ENCODE measurements at regions not wholly inside any gene's neighbourhood (a gene's known extent, or its start where the extent isn't known, plus 50 kb on each side); places are given as distances from the start of the nearest gene placed in this dataset.
"Not testable (repeated sequence)": the region's sequence is repeated elsewhere in the genome, so short reads cannot be mapped to it uniquely, and the experiment has no call there.

- Histone ChIP-seq H3K36me3 (ENCODE audit: control insufficient read depth in 1 of 2, insufficient read depth in 2 of 2, low read length in 2 of 2) (no peaks in the 10 kb centered on the region), H3K9me2 (ENCODE audit: insufficient read depth) (no peaks in the 10 kb centered on the region), H3K4me1 (ENCODE audit: control insufficient read depth in 1 of 2, insufficient read depth in 2 of 2, low read length in 2 of 2) (no peaks in the 10 kb centered on the region), H2AFZ (ENCODE audit: low read depth, low read length, poor library complexity, severe bottlenecking) (no peak overlapping the region), H3K27me3 (ENCODE audit: insufficient read depth, low read length) (no peaks in the 10 kb centered on the region), H3K27ac (ENCODE audit: low read depth, low read length) (no peak overlapping the region), H3K4me3 (replicated peaks in 1 of 2; ENCODE audit: low read depth in 1 of 2, low read length in 2 of 2) (no peak overlapping the region), H3K4me2 (ENCODE audit: low read length) (no peak overlapping the region), H3K79me2 (ENCODE audit: insufficient read depth, low read length) (no peaks in the 10 kb centered on the region), H3K9me3 (ENCODE audit: control insufficient read depth in 1 of 2, insufficient read depth in 1 of 2, low read depth in 1 of 2, low read length in 2 of 2) (no peaks in the 10 kb centered on the region), H4K20me1 (ENCODE audit: insufficient read depth) (no peaks in the 10 kb centered on the region; the same call in 1 of the 2 replicates), H3K9ac (ENCODE audit: low read length) (no peak overlapping the region)
- ChIA-PET RAD21 (ENCODE audit: low non-redundant PET in 1 of 2, low total read pairs in 2 of 2, uncharacterized antibody in 2 of 2, unreplicated experiment in 2 of 2) (no interaction called here), CTCF (no interaction called here), POLR2A (no interaction called here)
- no TSS peak for BruUV-seq (replicated peaks)
- intact Hi-C loops (cut with micrococcal nuclease), result no loop called here
- ATAC-seq, result peak; percentile 59; the same call in 1 of the 2 replicates
- TF ChIP-seq RAD21 (IDR thresholded peaks at IDR 0.05; ENCODE audit: low read depth) (peak; percentile 19; the same call in 1 of the 2 replicates), CTCF (IDR thresholded peaks at IDR 0.05 in 2 of 3, conservative IDR thresholded peaks at IDR 0.05 in 1 of 3; ENCODE audit: borderline replicate concordance in 1 of 3, insufficient read depth in 1 of 3, low read depth in 2 of 3, low read length in 2 of 3) (peak in 2 of 3 experiments; percentile 39 to 49; a peak in 3 of 6 replicates), TCF7L2 (IDR thresholded peaks at IDR 0.05; ENCODE audit: borderline replicate concordance, extremely low read depth, insufficient read depth, insufficient read length) (no peak)
- no peak for DNase-seq (ENCODE audit: low read depth, low spot score)
Measured at GRCh38 chr11:89625171-89625570, 84.9 kb upstream of the TRIM77 start.

GRCh38 chr11:89626366-89626765, 83.7 kb upstream of the TRIM77 start:
- CTCF ChIA-PET, result no interaction called here
- intact Hi-C loops (cut with micrococcal nuclease), result no loop called here
- Histone ChIP-seq H3K4me3 (replicated peaks in 1 of 2; ENCODE audit: low read depth in 1 of 2, low read length in 2 of 2) (no peak overlapping the region), H3K4me1 (ENCODE audit: control insufficient read depth in 1 of 2, insufficient read depth in 2 of 2, low read length in 2 of 2) (no peaks in the 10 kb centered on the region), H3K79me2 (ENCODE audit: insufficient read depth, low read length) (no peaks in the 10 kb centered on the region), H2AFZ (ENCODE audit: low read depth, low read length, poor library complexity, severe bottlenecking) (no peak overlapping the region), H3K4me2 (ENCODE audit: low read length) (no peak overlapping the region), H3K9me2 (ENCODE audit: insufficient read depth) (no peaks in the 10 kb centered on the region), H3K9me3 (ENCODE audit: control insufficient read depth in 1 of 2, insufficient read depth in 1 of 2, low read depth in 1 of 2, low read length in 2 of 2) (no peaks in the 10 kb centered on the region), H4K20me1 (ENCODE audit: insufficient read depth) (no peaks in the 10 kb centered on the region), H3K36me3 (ENCODE audit: control insufficient read depth in 1 of 2, insufficient read depth in 2 of 2, low read length in 2 of 2) (no peaks in the 10 kb centered on the region), H3K9ac (ENCODE audit: low read length) (no peak overlapping the region), H3K27me3 (ENCODE audit: insufficient read depth, low read length) (no peaks in the 10 kb centered on the region), H3K27ac (ENCODE audit: low read depth, low read length) (no peak overlapping the region)
- RAD21 ChIA-PET (ENCODE audit: low non-redundant PET in 1 of 2, low total read pairs in 2 of 2, uncharacterized antibody in 2 of 2, unreplicated experiment in 2 of 2), result no interaction called here
- no peak for TF ChIP-seq REST (IDR thresholded peaks at IDR 0.05; ENCODE audit: low read depth)
- no peak for TF ChIP-seq POLR2A (IDR thresholded peaks at IDR 0.05; ENCODE audit: borderline replicate concordance, extremely low read depth, insufficient read depth, insufficient read length)
- no peak for TF ChIP-seq CBX3 (IDR thresholded peaks at IDR 0.05; ENCODE audit: low read depth)
- TF ChIP-seq ZFX (IDR thresholded peaks at IDR 0.05), result no peak
- no peak for TF ChIP-seq RAD21 (IDR thresholded peaks at IDR 0.05; ENCODE audit: low read depth)
- POLR2A ChIA-PET, result no interaction called here
- no TSS peak for BruUV-seq (replicated peaks)
- no peak for DNase-seq (ENCODE audit: low read depth, low spot score)
- ATAC-seq, result no peak

- RAD21 ChIA-PET (ENCODE audit: low non-redundant PET in 1 of 2, low total read pairs in 2 of 2, uncharacterized antibody in 2 of 2, unreplicated experiment in 2 of 2); H3K9ac ChIP-seq (ENCODE audit: low read length); H3K27ac ChIP-seq (ENCODE audit: low read depth, low read length); intact Hi-C loops (cut with micrococcal nuclease); H3K4me1 ChIP-seq (ENCODE audit: control insufficient read depth in 1 of 2, insufficient read depth in 2 of 2, low read length in 2 of 2); POLR2A ChIA-PET; H3K4me3 ChIP-seq (replicated peaks in 1 of 2; ENCODE audit: low read depth in 1 of 2, low read length in 2 of 2); H2AFZ ChIP-seq (ENCODE audit: low read depth, low read length, poor library complexity, severe bottlenecking); H3K36me3 ChIP-seq (ENCODE audit: control insufficient read depth in 1 of 2, insufficient read depth in 2 of 2, low read length in 2 of 2); ATAC-seq; H3K4me2 ChIP-seq (ENCODE audit: low read length); H3K9me2 ChIP-seq (ENCODE audit: insufficient read depth); BruUV-seq (replicated peaks); H3K27me3 ChIP-seq (ENCODE audit: insufficient read depth, low read length); H3K9me3 ChIP-seq (ENCODE audit: control insufficient read depth in 1 of 2, insufficient read depth in 1 of 2, low read depth in 1 of 2, low read length in 2 of 2); CTCF ChIA-PET; H3K79me2 ChIP-seq (ENCODE audit: insufficient read depth, low read length); DNase-seq (ENCODE audit: low read depth, low spot score); H4K20me1 ChIP-seq (ENCODE audit: insufficient read depth): not testable (repeated sequence)
Measured at GRCh38 chr11:89626881-89627280, 83.2 kb upstream of the TRIM77 start.
